ENCODE measurements at regions not wholly inside any gene's neighbourhood (a gene's known extent, or its start where the extent isn't known, plus 50 kb on each side); places are given as distances from the start of the nearest gene placed in this dataset.

GRCh38 chr19:31727536-31727935 is 378.3 kb upstream of the TSHZ3 start:
- TF ChIP-seq, protein P1, sequence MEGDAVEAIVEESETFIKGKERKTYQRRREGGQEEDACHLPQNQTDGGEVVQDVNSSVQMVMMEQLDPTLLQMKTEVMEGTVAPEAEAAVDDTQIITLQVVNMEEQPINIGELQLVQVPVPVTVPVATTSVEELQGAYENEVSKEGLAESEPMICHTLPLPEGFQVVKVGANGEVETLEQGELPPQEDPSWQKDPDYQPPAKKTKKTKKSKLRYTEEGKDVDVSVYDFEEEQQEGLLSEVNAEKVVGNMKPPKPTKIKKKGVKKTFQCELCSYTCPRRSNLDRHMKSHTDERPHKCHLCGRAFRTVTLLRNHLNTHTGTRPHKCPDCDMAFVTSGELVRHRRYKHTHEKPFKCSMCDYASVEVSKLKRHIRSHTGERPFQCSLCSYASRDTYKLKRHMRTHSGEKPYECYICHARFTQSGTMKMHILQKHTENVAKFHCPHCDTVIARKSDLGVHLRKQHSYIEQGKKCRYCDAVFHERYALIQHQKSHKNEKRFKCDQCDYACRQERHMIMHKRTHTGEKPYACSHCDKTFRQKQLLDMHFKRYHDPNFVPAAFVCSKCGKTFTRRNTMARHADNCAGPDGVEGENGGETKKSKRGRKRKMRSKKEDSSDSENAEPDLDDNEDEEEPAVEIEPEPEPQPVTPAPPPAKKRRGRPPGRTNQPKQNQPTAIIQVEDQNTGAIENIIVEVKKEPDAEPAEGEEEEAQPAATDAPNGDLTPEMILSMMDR (IDR thresholded peaks at IDR 0.05; ENCODE audit: low read depth, low read length, poor library complexity, severe bottlenecking): no peak
- no peak for TF ChIP-seq EZH2phosphoT487 (IDR thresholded peaks at IDR 0.05; ENCODE audit: borderline replicate concordance, low read length)
